Suppressor macrophage treated with lipopolysaccharide for 4 hours (primary cell): ENCODE measurements at regions not wholly inside any gene's neighbourhood (a gene's known extent, or its start where the extent isn't known, plus 50 kb on each side); places are given as distances from the start of the nearest gene placed in this dataset.

Experiments
- DNase-seq: peaks from one replicate; pipeline ENCODE4 v3.0.0-alpha.2; 2020

DNA sequence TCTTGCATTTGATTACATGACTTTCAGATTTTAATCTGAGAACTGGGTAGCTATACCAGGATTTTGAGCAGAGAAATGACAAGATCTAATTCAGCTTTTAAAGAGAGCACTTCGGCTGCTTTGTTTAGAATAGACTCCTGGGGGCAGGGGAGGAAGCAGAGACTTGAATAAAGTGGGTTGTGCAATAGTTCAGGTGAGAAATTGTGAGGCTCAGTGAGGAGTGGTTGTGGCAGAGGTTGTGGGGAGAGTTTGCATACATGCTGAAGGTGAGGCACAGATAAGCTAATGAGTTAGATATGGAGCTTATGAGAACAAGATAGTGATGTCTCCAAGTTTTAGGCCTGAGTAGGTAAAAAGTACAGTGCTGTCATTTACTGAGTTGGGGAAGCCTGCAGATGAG is 281.4 kb downstream of the FLRT2 start:
- no peak for DNase-seq

DNA sequence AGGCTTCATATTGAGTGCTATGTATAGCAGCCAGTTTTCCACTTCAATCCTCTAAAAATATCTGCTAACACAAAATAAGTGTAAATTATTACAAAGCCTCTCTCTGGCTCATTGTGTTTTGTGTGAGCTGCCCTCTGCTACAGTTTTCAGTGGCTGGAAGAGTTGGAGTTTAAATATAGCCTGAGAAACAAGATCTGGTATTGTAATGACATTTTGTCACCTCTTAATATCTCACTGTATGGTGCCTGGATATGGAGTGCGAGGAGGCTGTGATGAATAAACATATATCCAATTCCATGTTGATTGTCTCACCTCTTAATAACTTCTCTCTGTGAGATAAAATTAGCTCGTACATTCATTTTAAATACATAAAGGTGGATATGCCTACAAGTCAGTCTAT is 269.7 kb downstream of the FLRT2 start:
- no peak for DNase-seq

DNA sequence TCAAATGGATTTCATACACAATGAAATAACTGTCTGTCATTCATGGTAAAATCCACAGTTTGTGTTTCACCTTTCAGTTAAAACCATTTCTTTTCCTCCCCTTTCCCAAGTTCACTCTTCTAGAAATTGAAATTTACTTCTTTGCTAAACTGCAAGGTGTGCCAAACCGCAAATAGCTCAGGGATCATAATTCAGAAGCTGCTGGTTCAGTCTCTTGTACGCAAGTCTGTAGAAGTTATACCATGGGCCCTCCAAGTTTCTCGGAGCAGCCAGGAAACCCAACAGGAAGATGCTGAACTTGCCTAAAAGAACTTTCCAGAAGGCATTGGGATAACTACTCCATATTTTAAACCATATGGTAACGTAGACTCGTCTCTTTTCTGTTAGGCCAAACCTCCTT is 268.9 kb downstream of the FLRT2 start:
- no peak for DNase-seq

DNA sequence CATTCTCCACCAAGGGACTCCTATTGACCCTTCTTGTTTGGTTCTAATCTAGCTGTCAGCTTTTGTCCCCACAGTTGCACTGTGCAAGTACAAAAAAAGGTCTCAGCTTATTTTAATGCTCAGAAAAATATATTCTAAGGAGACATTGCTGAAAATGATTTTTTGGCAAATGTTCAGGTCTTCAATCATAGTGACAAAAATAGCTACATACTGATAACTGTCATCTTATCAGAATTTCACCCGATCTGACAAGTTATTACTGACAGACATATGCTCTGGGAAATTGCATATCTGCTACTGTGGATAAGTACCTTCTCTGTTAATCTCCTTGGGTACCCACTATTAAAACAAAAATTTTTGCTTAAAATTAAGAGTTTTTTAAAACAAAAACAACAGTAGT is 263.6 kb downstream of the FLRT2 start:
- DNase-seq = no peak

DNA sequence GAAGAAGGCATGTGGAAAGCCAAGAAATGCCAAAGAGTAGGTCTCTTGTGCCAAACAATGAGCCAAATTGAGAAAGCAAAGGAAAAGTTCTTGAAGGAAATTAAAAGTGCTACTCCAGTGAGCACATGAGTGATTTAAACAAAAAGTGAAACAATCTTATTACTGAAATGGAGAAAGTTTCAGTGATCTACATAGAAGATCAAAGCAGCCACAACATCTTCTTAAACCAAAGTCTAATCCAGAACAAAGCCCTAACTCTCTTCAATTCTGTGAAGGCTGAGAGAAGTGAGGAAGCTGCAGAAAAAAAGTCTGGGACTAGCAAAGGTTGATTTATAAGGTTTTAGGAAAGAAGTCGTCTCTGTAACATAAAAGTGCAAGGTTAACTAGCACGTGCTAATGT is 259.6 kb downstream of the FLRT2 start:
- DNase-seq = no peak

DNA sequence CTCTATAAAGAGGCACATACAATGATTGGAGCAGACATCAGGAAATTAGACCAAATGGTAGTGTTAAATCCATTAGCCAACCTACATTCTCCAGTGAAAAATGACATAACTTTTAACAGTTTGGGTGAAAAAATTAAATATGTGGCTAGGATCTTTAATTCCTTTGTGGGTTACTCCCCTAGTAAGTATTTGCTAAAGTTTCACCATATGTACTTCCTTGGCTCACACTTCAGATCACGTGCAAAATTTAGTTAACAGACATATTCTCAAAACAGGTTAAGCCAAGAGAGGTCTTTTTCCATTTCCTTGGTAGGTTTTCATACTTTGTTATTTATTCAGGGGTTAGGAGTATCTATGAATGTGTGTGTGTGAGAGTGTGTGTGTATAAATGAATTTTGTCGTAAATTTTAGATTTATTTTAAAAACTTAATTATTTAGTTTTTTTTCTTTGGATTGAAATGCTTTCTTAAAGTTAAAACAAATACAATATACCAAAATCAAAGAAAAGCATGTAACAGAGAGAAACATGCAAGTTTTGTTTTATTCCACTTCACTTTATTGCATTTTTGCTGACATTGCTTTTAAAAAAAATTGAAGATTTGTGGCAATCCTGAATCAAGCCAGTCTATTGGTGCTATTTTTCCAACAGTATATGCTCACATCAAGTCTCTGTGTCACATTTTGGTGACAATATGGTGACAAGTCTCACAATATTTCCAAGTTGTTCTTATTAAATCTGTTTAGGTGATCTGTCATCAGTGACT is 258.7 kb downstream of the FLRT2 start:
- no peak for DNase-seq

DNA sequence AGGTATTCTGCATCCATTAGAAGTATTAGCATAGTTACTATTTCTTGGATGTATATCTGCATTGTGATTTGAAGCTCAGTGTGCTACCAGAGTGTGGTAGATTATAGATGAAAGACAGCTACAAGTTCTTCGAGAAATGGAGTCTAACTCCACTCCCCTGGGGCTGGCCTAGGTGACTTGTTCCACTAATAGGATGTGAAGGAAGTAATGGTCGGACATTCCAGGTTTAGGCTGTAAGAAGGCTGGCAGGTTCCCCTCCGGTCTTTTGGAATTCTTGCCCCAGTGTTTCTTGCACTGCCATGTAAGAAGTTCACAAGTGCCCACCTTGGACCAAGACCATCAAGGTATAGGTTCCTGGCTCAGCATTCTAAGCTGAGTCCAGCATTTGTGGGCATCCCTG is 236.4 kb downstream of the FLRT2 start:
- DNase-seq = no peak

DNA sequence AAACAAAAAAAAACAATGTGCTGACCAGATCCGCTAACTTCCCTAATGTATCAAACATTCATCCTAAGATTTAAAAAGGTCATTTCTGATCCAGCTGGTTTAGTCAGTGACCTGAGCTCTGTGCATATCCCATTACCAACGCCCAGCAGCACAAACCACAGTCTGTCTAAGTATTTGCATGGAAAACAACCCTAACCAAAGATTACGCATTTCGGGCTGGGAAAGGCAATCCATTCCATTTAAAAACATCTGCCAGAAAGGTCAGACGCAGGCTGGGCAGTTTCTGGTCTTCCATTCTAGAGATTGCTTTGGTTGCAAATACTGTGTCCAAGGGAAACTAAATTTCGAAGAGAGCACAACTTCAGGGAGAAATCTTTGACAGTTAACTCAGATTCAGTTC is 234.9 kb downstream of the FLRT2 start:
- no peak for DNase-seq

DNA sequence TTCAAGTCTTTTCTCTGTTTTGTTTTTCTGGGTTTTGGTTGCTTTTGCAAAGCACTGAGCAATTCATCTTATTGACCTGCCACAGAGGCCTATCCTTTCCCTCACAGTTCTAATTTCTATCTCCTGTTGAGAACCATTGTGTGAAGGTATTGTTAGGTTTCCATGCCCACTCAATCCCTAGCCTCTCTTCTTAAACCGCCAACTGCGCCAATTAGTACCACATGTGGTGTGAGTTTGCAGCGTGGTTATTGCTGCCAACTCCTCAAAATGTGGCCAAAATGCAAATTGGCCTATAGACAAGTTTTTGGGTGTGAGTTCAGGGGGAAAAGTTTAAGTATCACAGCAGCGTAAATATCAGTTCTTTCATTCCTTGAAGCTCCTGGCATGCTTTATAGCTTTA is 232.6 kb downstream of the FLRT2 start:
- no peak for DNase-seq

DNA sequence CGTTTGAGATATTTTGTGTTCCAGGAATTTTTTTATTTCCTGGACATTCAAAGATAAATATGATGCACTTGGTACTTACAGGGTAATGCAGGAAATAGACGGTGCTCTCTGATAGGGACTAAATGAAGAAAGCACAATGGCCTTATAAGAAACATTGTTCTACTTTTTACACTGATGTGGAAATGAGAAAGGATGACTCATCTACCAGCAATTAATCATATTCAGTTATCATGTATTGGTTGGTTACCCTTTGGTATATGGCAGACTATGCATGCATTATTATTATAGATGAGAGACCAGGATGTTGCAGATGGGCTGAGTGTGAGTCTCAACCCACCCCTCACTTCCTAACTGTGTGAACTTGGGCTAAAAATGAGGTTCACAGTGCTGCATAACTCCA is 222.2 kb downstream of the FLRT2 start:
- DNase-seq = no peak

DNA sequence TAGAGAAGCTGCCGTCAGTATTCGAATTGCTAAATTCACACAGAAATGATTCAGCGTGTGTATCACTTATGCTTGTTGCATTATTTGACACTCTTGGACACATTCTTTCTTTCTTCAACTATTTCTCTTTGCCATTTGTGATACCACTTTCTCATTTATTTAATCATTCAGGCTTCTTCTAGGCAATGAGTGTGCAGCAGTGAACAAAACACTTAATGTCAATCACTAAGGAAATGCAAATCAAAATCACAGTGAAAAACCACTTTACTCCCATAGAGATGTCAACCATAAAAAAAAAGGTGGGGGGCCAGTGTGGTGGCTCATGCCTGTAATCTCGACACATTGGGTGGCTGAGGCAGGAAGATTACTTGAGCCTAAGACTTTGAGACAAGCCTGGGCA is 214.6 kb downstream of the FLRT2 start:
- no peak for DNase-seq

DNA sequence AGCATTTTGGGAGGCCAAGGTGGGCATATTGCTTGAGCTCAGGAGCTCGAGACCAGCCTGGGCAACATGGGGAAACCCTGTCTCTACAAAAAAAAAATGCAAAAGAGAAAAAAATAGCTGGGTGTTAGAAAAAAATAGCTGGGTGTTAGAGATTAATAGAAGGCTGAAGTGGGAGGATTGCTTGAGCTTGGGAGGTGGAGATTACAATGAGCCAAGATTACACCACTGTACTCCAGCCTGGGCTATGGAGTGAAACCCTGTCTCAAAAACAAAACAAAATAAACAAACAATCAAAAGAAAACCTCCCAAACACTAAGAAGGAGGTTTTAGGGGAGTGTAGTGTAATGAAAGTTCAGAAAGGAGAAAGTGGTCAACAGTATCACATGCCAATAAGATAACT is 202.1 kb downstream of the FLRT2 start:
- no peak for DNase-seq

DNA sequence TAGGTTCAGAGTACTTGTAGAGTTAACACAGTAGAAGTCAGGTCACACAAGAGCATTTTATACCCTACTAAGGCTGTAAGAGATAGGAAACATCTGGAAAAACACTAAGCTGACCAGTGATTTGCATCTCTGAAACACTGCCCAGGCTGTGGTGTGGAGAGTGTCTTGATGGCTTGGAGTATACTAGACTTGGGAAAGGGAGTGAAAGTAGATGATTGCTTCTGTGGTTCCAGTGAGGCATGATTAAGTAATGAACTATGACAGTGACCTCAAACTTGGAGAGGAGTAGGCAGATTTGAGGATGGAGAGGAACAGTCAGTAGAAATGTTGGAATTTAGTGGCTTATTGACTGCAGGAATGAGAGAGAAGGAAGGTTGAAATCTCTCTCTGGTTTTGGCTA is 201.2 kb downstream of the FLRT2 start:
- no peak for DNase-seq

DNA sequence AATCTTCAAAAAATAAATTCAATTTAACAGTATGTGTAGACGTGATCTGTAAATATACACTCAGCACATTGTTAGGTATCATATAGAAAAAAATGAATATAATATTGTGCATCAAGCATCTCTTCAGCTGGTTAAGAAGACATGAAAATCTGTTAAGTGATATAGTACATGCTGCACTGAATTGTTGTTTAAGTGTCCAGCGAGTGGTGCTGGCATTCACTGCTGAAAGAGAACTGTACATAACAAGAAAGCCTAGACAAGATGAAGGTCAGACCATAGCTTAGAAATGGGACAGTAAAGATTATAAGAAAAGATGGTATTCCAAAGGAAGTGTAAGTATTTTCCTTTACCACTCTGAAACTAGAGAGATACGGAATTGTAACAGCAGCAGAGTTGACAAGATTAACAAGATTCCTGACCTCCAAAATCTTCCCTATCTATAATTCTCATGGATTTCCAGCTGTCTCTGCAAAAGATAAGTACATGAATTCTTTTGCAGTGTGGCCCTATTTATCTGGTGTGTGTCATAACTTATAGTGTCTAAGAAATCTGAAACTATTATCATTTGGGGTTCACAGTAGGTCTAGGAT is 198.6 kb downstream of the FLRT2 start:
- DNase-seq = no peak

DNA sequence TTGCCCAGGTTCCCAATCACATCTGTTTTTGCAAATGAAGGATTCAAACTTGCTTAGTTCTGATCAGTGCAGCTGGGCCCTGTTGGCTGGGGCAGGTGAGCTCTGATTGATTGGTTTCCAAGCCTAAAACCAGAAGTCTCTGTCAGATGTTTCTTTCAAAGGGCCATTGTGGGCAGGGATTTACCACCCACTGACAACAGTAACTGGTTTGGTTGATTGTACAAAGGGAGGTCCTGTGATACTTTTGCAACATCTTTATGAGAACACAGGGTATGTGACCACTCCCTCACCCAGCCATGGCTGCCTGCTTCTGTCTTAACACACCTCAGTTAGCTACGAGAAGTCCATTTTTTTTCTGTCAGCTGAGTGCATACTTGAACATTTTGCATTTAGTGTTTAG is 184.1 kb downstream of the FLRT2 start:
- no peak for DNase-seq

DNA sequence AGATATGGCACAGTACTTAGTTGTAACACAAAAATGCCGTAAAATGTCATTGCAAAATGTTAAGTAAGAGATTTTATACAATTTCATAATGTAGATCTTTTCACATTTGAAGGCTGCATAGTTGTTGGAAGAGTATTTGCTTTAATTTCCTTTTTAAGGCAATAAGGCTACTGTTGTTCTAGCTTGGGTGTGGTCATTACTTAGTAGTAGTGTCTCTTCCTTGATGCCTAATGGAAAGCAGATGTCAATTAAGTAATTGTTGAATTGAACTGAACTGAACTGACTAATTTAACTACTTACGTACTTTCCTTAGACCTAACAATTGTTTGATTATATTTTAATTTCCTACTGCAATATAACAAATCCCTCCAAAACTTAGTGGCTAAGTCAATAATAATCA is 181.7 kb downstream of the FLRT2 start:
- DNase-seq = no peak
